IPS-NIHi7 (cell line): ENCODE measurements at regions not wholly inside any gene's neighbourhood (a gene's known extent, or its start where the extent isn't known, plus 50 kb on each side); places are given as distances from the start of the nearest gene placed in this dataset.

ENCODE experiments used
- DNase-seq: peaks from one replicate; pipeline ENCODE4 v3.0.0; 2012; ENCODE audit warnings: mixed read lengths; ENCODE audit errors: extremely low spot score

DNA sequence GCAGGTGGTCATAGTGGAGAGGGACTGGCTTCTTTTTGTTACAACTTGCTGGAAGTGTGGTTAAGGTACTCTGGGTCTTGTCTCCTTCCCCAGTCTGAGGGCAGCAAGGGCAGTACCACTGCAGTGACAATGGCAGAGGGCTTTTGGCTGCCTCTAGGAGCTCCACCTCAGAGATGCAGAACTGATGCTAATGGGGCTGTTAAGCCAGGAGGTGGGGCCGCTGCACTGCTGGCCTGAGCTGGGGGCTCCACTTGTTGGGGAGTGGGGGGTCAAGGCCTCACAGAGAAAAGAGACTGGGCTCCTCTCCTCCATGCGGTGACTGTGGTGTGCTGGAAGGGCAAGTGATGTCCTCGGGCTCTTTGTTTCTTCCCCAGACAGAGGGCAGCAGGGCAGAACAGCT lies 135.7 kb downstream of the DSEL start:
- no peak for DNase-seq

DNA sequence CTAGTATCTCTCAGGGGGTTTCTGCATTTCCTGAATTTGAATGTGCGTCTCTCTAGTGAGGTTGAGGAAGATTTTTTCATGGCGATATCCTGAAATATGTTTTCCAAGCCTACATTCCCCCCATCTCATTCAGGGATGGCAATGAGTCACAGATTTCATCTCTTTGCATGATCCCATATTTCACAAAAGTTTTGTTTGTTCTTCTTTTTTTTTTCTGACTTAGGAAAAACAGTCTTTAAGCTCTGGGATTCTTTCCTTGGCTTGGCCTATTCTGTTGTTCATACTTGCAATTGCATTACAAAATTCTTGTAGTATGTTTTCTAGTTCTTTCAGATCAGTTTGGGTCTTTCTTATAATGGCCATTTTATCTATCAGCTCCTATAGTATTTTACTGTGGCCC lies 136.5 kb downstream of the DSEL start:
- no peak for DNase-seq

DNA sequence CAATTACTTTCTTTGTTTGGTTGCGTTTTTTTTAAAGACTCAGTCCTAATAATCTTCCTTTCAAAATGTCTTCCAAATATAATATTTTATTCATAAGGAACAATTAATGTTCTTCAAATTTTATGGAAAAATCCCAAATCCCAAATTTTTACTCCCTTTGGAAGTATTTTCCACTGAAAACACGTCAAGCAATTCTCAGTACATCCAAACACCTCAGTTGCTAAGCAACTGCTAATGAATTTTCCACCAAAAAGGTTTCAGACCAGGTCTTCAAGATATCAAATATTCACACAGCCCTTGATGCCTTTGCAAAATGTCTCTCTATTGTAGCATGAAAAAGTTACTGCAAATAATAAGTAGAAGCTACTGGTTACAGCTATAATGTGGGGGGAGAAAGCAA lies 140.1 kb downstream of the DSEL start:
- DNase-seq: no peak

DNA sequence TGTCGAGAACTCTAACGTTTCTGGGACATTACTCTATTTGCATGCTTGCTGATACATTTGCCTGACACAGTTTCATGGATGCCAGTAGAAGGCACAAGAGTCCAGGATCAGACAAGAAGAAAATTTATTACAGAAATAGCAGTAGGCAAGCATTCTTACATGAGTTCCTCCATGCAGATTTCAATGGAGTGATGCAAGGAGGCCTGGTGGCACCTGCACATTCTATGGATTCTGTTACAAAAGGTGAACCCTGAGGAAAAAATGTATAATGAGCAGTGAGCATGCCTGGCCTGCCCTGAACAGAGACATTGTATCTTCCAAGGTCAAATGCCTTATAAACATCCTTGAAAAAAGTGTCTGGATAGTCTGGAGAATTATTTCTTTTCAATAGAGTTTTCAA lies 142.9 kb downstream of the DSEL start:
- no peak for DNase-seq

DNA sequence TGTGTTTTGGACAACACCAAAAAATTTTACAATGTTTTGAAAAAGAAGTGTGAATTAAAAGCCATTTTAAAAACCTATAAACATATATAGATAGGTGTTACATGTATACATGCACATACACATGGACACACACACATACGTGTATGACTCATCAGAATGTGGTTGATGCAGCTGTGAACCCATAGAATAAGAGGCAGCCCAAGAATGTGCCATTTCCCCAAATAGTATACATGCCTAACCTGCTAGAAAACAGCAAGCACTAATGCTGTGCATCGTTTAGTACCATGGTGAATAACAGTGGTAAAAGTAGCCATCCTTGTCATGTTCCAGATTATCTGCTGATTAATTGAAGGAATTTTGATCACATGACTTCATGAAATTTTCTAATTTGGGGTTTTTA lies 149.0 kb downstream of the DSEL start:
- DNase-seq: no peak

DNA sequence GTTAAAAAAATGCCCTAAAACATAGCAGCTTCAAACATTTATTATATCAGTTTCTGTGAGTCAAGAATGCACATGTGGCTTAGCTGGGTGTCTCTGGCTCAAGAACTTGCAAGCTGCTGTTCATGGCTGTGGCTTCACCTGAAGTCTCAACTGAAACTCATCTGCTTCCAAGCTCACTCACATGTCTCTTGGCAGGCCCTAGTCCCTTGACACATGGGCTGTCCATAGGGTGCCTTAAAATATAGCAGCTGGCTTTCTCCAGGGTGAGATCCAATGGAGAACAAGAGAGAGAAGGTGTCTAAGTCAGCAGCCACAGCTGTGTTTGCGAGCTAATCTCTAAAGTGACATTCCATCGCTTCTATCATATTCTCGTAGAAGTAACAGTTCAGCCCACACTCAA lies 152.8 kb downstream of the DSEL start:
- no peak for DNase-seq

DNA sequence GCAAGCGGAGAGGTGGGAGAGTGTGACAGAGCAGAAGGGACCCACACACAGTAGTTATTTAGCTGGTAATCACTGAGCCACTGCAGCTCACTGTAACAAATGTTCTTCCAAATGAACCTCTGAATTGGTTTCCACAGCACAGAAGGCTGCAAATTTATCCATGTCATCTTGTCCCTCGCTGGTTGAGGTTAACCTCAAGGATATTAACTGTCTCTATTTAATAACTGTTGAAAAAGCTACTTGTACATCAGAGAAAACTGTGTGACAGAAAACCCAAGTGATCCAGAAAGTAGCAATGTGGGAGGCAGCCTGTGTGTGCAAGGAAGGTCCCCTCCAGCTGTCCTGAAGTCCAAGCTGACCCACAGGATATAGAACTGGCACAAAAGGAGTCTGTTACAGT lies 153.6 kb downstream of the DSEL start:
- no peak for DNase-seq

DNA sequence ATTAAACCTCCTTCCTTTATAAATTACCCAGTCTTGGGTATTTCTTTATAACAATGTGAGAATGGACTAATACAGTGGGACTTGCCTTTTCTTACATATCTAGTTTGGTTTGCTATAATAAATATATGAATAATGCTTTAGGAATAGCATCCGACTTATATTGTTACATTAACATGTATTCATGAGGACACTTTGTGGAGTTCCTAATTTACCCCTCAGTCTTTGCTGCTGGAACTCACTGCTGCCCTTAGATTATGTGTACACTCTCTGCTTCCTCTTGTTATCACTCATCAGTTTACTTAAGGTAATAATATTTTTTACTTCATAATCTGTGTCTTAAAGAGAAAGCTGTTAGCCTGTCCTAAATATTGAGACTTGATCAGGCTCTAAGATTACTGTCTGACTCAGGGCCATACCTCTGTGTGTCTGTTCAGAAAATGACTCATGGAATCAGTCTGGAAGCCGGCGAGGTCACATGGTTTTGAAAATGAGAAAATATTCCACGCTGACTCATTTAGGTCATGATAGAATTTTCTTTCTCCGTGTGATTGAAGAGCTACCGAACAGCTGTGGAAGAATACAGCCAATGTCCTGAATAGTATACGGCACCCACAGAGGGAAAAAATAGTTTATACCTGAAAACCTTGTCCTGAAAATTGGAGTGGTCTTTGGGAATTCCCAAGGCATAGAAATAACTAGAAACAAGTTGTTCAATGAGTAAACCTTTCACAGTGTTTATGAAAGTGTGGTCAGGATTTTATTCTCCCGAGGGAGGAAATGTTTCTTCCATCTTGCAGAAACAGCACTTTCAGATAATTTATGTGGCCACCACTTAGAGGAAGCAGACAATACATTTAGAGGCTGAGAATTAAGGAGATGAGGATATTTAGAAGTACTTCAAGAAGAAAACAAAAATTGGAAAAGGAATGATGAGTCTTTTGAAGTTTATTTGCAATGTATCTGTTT lies 156.4 kb downstream of the DSEL start:
- no peak for DNase-seq

DNA sequence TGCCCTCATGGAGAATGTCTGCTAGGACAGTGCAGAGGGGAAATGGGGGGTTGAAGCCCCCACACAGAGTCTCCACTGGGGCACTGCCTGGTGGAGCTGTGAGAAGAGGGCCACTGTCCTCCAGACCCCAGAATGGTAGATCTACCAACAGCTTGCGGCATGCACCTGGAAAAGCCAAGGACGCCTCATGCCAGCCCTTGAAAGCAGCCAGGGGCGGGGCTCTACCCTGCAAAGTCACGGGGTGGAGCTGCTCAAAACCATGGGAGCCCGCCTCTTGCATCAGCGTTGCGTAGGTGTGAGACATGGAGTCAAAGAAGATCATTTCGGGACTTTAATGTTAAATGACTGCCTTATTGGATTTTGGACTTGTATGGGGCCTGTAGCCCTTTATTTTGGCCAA lies 157.6 kb downstream of the DSEL start:
- no peak for DNase-seq

DNA sequence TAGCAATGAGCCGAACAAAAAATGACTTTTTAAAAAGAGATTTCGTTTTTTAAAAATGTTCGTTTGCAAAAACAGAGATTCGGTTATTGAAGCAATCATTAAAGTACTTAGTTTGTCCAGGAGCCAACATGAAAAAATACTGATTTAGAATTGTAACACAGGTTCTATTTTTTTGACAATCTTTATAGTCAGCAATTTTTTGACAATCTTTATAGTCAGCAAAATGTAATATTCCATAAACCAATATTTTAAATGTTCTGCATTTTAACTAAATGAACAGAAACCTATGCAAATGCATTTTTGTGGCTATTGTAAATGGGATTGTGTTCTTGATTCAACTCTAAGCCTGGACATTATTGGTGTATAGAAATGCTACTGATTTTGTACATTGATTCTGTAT lies 161.8 kb downstream of the DSEL start:
- no peak for DNase-seq

DNA sequence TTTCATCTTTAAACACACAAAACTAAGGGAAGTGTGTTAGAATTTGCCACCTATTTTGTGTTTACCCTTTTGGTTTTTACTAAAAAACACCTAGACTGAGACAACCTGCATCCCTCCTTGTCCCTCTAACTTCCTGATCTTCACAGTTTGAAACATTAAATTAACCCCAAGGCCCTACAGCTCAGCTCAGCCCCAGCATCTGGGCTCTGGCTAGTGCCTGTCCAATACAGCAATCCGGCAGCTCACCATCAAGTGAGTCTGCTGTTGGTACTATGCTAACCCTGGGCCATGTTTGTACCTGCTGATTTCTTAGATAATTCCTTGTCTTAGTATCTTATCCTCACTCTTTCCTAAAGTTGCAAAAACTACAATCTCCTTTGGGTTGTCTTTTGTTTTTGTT lies 162.4 kb downstream of the DSEL start:
- DNase-seq: no peak

DNA sequence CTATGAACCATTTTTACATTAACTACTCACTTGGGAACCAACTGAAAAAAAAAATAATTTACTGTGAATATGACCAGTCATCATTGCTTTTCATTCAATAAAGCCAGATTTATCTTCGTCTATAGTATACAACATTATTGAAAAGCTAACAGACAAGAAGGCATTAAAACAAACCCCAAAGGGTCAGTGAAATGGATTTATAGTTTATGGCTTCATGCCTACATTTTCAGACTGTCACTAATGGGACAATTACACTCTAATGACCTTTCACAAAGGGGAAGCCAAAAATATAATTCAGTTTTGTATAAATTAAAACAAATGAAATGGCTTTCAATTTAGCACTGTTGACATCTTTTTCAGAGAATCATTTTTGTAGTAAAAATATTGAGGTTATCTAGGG lies 169.1 kb downstream of the DSEL start:
- DNase-seq: no peak

DNA sequence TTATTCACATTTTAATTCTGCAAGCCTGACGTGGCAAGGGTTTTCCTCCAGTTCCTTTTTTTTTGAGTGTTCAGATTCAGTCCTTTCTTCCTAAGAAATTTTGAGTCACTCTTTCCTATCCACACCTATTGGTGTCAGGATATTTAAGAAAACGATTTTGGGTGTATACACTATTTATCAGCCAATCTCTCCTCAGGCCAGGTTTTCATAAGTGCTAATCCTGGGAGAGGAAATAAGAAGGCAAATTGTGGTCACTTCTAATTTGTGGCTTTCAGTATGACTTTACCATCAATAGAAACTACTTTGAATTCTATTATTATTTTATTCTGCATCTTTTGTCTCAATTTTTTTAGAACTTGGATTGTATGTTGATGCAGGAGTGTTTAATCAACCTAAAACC lies 174.4 kb downstream of the DSEL start:
- DNase-seq: no peak

DNA sequence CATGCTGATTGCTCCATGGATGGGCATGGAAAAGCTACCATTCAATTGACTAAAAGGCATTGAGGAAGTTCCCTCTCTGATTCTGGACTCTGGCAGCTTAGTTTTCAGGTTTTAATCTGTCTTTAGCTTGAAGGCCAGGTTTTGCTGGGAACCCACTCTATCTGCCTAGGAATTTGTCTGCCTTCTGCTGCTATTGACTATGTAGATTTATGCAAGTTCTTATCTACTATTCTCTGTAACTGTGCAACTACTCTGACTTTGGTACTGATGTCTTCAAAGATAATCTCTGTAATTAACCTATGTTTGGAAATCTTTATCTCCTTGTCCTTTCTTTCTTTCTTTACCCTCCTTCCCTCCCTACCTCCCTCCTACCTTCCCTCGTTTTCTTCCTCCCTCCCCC lies 178.8 kb downstream of the DSEL start:
- no peak for DNase-seq

DNA sequence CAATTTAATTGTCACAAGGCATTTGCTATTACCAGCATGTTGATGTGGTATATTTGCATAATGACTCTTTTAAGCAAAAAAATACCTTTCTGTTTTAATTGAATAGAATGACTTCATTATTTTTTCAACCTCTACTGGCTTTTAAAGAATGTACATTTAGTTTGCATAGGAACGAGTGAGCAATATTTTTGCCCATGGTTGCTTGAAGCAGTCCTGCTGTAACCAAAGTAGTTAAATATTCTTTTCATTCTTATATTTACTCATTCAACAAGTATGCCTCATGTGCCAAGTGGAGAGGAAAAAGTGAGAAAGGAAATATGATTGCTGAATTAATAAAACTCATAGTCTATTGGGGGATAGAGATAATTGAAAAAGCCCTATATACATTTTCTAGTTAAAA lies 184.7 kb downstream of the DSEL start:
- no peak for DNase-seq

DNA sequence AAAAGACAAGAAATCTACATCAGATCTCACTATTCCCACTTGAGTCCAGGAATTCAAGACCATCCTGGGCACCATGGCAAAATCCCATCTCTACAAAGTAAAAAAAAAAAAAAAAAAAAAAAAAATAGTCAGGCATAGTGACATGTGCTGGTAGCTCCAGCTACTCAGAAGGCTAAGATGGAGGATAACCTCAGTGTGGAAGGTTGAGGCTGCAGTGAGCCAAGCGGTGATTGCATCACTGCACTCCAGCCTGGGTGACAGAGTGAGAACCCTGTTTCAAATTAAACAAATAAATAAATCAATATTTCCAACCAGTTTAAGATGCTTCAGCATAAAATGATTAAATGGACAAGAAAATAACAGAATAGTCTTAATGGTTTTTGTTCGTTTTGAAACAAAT lies 197.4 kb downstream of the DSEL start:
- DNase-seq: no peak

DNA sequence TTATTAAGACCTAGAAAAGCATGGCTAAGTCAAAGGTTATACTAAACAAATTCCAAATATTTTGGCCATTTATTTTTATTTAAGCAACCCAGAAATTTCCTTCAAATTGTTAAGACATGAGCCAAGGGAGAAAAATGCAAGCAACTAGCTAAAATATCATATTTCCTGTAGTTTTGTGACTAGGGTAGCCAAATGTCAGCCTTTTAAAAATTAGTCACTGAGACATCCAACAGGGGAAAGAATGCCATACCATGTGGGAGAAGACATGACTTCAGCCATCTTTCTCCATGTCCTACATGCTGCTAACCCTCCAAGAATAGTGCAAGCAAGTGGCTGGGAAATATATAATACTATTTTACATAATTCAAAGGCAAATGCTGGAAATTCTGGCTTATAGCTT lies 197.9 kb downstream of the DSEL start:
- DNase-seq: no peak

DNA sequence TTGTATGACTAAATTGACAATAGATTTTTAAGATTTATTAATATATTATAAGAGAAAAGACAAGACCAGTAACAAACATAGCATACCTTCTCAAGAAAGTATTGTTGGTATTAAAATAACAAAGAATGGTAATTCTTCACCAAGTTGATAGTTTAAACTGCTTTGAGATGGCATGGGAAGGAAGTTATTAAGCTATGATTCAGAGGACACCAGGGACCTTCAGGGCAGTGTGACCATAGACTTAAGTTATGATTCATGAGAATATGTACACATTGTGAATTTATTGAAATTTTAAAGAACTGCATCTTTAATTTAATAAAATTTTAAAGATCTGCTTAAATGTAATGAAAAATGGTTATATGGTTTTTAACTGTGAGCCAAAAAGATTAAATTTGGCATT lies 205.7 kb downstream of the DSEL start:
- no peak for DNase-seq

DNA sequence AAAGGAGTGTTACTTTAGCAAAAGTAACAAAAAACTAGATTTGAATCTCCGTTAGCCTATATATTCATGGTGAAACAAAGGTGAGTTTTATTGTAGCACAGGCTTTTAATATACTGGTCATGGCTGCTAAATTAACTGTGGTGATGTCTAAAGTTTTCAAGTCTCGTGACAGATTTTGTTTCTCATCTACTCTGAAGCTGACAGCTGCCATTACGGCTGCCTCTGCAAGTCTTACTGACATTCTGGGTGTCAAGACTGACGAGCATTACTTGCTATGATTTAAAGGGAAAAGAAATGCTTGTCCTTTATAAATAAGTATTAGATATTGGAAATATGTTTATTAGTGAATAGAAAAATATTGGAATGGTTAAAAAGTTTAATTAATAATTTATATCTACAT lies 207.7 kb downstream of the DSEL start:
- DNase-seq: no peak

DNA sequence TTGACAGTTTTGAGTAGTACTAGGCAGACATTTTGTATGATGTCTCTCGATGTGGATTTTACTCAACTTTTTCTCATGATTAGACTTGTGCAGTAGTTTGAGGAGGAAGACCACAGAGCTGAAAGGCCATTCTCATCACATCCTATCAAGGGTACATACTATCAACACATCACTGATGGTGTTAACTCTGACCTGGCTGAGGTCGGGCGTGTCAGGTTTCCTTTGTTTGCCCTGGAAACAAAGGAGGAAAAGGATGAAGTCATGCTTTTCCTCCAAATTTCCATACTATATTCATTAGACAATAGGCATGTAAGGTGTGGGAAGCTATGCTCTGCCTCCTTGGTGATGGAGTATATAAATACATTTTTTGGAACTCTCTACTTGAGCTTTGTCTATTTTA lies 211.1 kb downstream of the DSEL start:
- DNase-seq: no peak

DNA sequence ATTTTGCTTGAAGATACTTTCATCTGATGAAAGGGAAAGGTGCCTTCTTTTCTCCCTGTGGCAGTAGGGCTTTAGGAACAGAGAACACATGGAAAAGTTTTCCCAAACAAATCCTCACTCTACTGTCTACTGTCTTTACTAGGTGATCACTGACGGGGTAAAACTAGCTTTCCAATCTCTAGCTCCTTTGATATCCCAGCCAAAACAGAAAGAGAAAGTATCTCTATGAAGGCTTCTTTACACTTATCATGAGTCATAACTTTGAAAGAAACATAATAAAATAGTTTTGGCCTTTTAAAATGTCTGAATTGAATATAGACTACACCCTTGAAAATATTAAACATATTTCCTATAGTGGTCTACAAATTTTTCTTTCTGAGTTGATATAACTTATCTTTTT lies 214.5 kb downstream of the DSEL start:
- no peak for DNase-seq

DNA sequence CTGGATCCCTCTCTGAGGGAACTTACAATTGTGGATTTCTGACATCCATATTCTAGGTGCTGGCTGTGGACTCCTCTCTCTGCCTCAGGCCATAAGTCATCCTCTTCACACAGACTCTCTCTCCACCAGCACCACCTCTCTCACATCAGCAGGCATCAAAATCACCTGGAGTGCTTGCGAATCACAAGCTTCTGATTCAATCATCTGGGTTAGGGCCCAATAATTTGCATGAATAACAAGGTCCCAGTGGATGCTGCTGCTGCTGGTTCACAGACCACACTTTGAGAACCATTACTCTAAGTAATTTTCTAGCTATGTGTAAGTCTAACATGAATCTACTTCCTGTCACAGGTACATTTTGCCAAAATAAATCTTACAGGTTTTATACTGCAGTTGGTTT lies 214.9 kb downstream of the DSEL start:
- DNase-seq: no peak

DNA sequence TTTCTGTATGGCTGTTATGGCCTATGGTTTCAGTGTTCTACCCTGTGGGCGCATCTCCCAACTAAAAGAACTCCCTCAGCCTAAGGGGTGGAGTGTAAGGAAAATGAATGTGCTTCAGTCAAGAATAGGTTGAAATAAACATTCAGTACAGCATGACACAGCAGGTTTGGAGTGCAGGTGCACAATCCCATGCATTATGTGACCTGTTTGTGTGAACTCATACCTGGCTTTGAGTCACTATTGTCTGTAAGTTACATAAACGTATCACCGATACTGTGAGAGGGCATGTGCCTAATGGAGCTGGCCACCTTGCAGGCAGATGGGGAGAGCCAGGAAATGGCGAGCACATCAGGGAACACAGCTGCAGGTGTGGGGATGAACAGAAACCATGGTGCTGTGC lies 216.0 kb downstream of the DSEL start:
- DNase-seq: no peak

DNA sequence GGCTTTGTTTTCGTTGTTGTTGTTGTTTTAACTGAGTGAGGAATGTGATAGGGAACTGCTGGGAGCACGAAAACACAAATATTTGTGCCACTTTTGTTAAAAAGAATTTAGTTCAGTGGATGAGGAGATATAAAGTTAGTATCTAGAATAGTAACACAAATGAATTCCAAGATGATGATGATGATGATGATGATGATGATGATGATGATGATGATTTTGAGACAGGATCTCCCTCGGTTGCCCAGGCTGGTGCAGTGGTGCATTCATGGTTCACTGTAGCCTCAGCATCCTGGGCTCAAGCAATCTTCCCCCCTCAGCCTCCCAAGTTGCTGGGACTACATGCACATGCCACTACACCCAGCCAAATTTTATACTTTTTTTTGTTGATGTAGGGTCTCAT lies 223.7 kb downstream of the DSEL start:
- no peak for DNase-seq
